H9 (cell line): ENCODE measurements at regions not wholly inside any gene's neighbourhood (a gene's known extent, or its start where the extent isn't known, plus 50 kb on each side); places are given as distances from the start of the nearest gene placed in this dataset.

Experiments used
- DNase-seq: peaks from one replicate; pipeline ENCODE4 v3.0.0-alpha.2; 2017
- H2AFZ ChIP-seq: one replicate; pipeline ENCODE4 v1.6.1; 2013; ENCODE audit warnings: mild to moderate bottlenecking, low read length, control low read depth, moderate library complexity
- H2AK5ac ChIP-seq: 2 replicates; pipeline ENCODE4 v1.6.1; 2013; ENCODE audit warnings: low read length, control low read depth, mixed read lengths; ENCODE audit not compliant: insufficient read length
- H2BK120ac ChIP-seq: one replicate; pipeline ENCODE4 v1.6.1; 2013; ENCODE audit warnings: low read depth, mild to moderate bottlenecking, low read length, control low read depth, inconsistent platforms; ENCODE audit not compliant: poor library complexity, severe bottlenecking
- H2BK12ac ChIP-seq: 2 replicates; pipeline ENCODE4 v1.6.1; 2013; ENCODE audit warnings: low read length, control low read depth, mixed read lengths, low read depth; ENCODE audit not compliant: insufficient read length
- H2BK15ac ChIP-seq: 2 replicates; pipeline ENCODE4 v1.6.1; 2013; ENCODE audit warnings: low read depth, low read length, control low read depth
- H2BK20ac ChIP-seq: one replicate; pipeline ENCODE4 v1.6.1; 2013; ENCODE audit warnings: low read depth, mild to moderate bottlenecking, low read length, control low read depth, inconsistent platforms; ENCODE audit not compliant: poor library complexity, severe bottlenecking
- H2BK5ac ChIP-seq: 2 replicates; pipeline ENCODE4 v1.6.1; 2013; ENCODE audit warnings: low read length, control low read depth, mixed read lengths; ENCODE audit not compliant: insufficient read length
- H3K14ac ChIP-seq: 2 replicates; pipeline ENCODE4 v1.6.1; 2013; ENCODE audit warnings: low read length, control low read depth; ENCODE audit not compliant: insufficient read depth
- H3K18ac ChIP-seq: 2 replicates; pipeline ENCODE4 v1.6.1; 2013; ENCODE audit warnings: low read depth, mild to moderate bottlenecking, mixed read lengths, low read length, control low read depth; ENCODE audit not compliant: insufficient read length
- H3K23ac ChIP-seq: 2 replicates; pipeline ENCODE4 v1.6.1; 2013; ENCODE audit warnings: low read length, control low read depth, mixed read lengths, low read depth; ENCODE audit not compliant: insufficient read length
- H3K23me2 ChIP-seq: 2 replicates; pipeline ENCODE4 v1.6.1; 2013; ENCODE audit warnings: low read depth, mild to moderate bottlenecking, mixed read lengths, low read length, control low read depth; ENCODE audit not compliant: insufficient read length, poor library complexity, severe bottlenecking
- H3K27ac ChIP-seq: 2 replicates; pipeline ENCODE4 v1.5.1; 2013; ENCODE audit warnings: low read length, control low read depth, mixed read lengths, low read depth; ENCODE audit not compliant: insufficient read length
- H3K27me3 ChIP-seq: 2 replicates; pipeline ENCODE4 v1.6.1; 2013; ENCODE audit warnings: low read length, control low read depth, inconsistent platforms; ENCODE audit not compliant: insufficient read depth
- H3K4ac ChIP-seq: 2 replicates; pipeline ENCODE4 v1.6.1; 2013; ENCODE audit warnings: low read depth, mild to moderate bottlenecking, control low read depth, inconsistent platforms, low read length, moderate library complexity
- H3K4me1 ChIP-seq: 2 replicates; pipeline ENCODE4 v1.6.1; 2013; ENCODE audit warnings: low read length, control low read depth, inconsistent platforms; ENCODE audit not compliant: insufficient read depth
- H3K4me2 ChIP-seq: 2 replicates; pipeline ENCODE4 v1.6.1; 2013; ENCODE audit warnings: low read length, control low read depth, mixed read lengths; ENCODE audit not compliant: insufficient read length, insufficient read depth
- H3K56ac ChIP-seq: 2 replicates; pipeline ENCODE4 v1.6.1; 2013; ENCODE audit warnings: low read depth, mild to moderate bottlenecking, mixed read lengths, low read length, control low read depth; ENCODE audit not compliant: insufficient read length
- H3K79me1 ChIP-seq: 2 replicates; pipeline ENCODE4 v1.6.1; 2013; ENCODE audit warnings: low read depth, mild to moderate bottlenecking, moderate library complexity, low read length, control low read depth, inconsistent platforms; ENCODE audit not compliant: insufficient read depth, poor library complexity, severe bottlenecking
- H3K79me2 ChIP-seq: 2 replicates; pipeline ENCODE4 v1.6.1; 2013; ENCODE audit warnings: low read length, control low read depth, inconsistent platforms; ENCODE audit not compliant: insufficient read depth
- H3K9ac ChIP-seq: 2 replicates; pipeline ENCODE4 v1.6.1; 2013; ENCODE audit warnings: low read length, control low read depth, mixed read lengths; ENCODE audit not compliant: insufficient read length; ENCODE audit errors: extremely low read depth
- H3K9me3 ChIP-seq: one replicate; pipeline ENCODE4 v1.6.1; 2013; ENCODE audit warnings: low read depth, low read length, inconsistent platforms; ENCODE audit not compliant: control insufficient read depth
- H3T11ph ChIP-seq: one replicate; pipeline ENCODE4 v1.6.1; 2013; ENCODE audit warnings: mild to moderate bottlenecking, low read length, control low read depth, inconsistent platforms
- H4K20me1 ChIP-seq: one replicate; pipeline ENCODE4 v1.6.1; 2013; ENCODE audit not compliant: control insufficient read depth, insufficient read length, insufficient read depth
- H4K5ac ChIP-seq: 2 replicates; pipeline ENCODE4 v1.6.1; 2013; ENCODE audit warnings: low read depth, mild to moderate bottlenecking, mixed read lengths, low read length, control low read depth; ENCODE audit not compliant: insufficient read length
- H4K8ac ChIP-seq: replicated peaks from 2 replicates; pipeline ENCODE4 v1.6.1; 2013; ENCODE audit warnings: low read length, control low read depth, mixed read lengths, low read depth; ENCODE audit not compliant: insufficient read length
- H4K91ac ChIP-seq: 2 replicates; pipeline ENCODE4 v1.6.1; 2013; ENCODE audit warnings: low read depth, mild to moderate bottlenecking, moderate library complexity, mixed read lengths, low read length, control low read depth; ENCODE audit not compliant: insufficient read length
- H3K27ac Mint-ChIP-seq, 3 experiments: 2 replicates in 2 of 3; 3 replicates in 1 of 3; pipeline ENCODE4 v1.8.0; 2020 to 2021; ENCODE audit warnings: mixed read lengths in 3 of 3, mild to moderate bottlenecking in 1 of 3, moderate library complexity in 1 of 3
- H3K27me3 Mint-ChIP-seq: 2 replicates; pipeline ENCODE4 v1.8.0; 2021; ENCODE audit warnings: low read depth, mild to moderate bottlenecking, moderate library complexity, mixed read lengths
- H3K36me3 Mint-ChIP-seq, 3 experiments: 2 replicates in 2 of 3; 3 replicates in 1 of 3; pipeline ENCODE4 v1.8.0; 2020 to 2021; ENCODE audit warnings: low read depth in 3 of 3, mixed read lengths in 3 of 3; ENCODE audit not compliant: insufficient read depth in 1 of 3
- H3K4me1 Mint-ChIP-seq, 2 experiments: 2 replicates each; pipeline ENCODE4 v1.8.0; 2020; ENCODE audit warnings: mixed read lengths in 2 of 2
- H3K4me3 Mint-ChIP-seq, 2 experiments: 2 replicates in 1 of 2; 3 replicates in 1 of 2; pipeline ENCODE4 v1.8.0; 2020 to 2021; ENCODE audit warnings: mild to moderate bottlenecking in 2 of 2, mixed read lengths in 2 of 2, moderate library complexity in 1 of 2
- H3K9me3 Mint-ChIP-seq, 2 experiments: 2 replicates in 1 of 2; 3 replicates in 1 of 2; pipeline ENCODE4 v1.8.0; 2020; ENCODE audit warnings: mild to moderate bottlenecking in 2 of 2, mixed read lengths in 2 of 2, moderate library complexity in 1 of 2
- WGBS: extraction: QIAGEN DNeasy Blood & Tissue Kit; methylation state at CpG from one replicate; pipeline ENCODE4 v1.1.7; 2013; ENCODE audit warnings: missing lambda C conversion rate, low lambda C conversion rate, mixed read lengths; ENCODE audit not compliant: insufficient read length; ENCODE audit errors: extremely low coverage; 5-methylcytosine and 5-hydroxymethylcytosine counted together
- TF ChIP-seq, protein P1 (sequence below): fragments of 200-600 bp; sonication (generic); conservative IDR thresholded peaks from 3 replicates; pipeline ENCODE4 v1.8.0; 2021; ENCODE audit warnings: antibody characterized with exemption, mild to moderate bottlenecking

DNA sequence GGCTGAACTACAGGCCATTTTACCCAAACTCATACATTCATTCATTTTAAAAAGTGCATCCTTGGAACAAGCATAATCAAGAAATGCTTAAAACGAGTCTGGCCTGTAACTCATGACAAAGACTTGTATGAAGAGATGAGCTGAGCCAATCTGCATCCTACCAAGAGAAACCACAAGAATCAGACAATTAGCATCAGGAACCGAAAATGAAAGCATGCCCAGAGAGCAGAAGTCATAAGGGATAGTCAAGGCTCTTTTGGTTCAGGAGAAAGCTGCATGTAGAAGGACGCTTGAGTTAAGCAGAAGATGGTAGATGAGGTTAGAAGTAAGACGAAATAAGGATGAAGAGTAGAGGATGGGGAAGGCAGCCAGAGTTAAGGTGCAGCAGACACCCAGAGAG, 137.0 kb upstream of the CTNNA2 start:
- H2AK5ac ChIP-seq, result no peak overlapping the region
- no peak overlapping the region for H2BK12ac ChIP-seq
- H4K20me1 ChIP-seq, result no peaks in the 10 kb centered on the region
- no peak for DNase-seq
- H2AFZ ChIP-seq, result no peak overlapping the region
- H3K14ac ChIP-seq, result no peak overlapping the region
- Mint-ChIP-seq H3K27ac (no peak overlapping the region), H3K27me3 (peaks cover 10% of the 10 kb centered on the region), H3K4me3 (no peak overlapping the region), H3K4me1 (peaks cover 39 to 40% of the 10 kb centered on the region in 2 experiments), H3K9me3 (no peaks in the 10 kb centered on the region), H3K36me3 (no peaks in the 10 kb centered on the region)
- no peak overlapping the region for H3K9ac ChIP-seq
- no peaks in the 10 kb centered on the region for H3K23me2 ChIP-seq
- no peaks in the 10 kb centered on the region; the same call in 1 of the 2 replicates for H3K27me3 ChIP-seq
- H3K79me1 ChIP-seq, result no peaks in the 10 kb centered on the region
- H3K27ac ChIP-seq, result no peak overlapping the region
- no CpG with 5 or more reads among the region's 4 CpGs for WGBS
- no peak overlapping the region for H3K18ac ChIP-seq
- H2BK20ac ChIP-seq, result no peak overlapping the region
- no peaks in the 10 kb centered on the region for H3K79me2 ChIP-seq
- no peak overlapping the region for H3K4ac ChIP-seq
- no peak overlapping the region for H4K8ac ChIP-seq
- no peak overlapping the region for H2BK120ac ChIP-seq
- no peak overlapping the region for H3K23ac ChIP-seq
- no peak overlapping the region for H2BK5ac ChIP-seq
- TF ChIP-seq, protein P1, sequence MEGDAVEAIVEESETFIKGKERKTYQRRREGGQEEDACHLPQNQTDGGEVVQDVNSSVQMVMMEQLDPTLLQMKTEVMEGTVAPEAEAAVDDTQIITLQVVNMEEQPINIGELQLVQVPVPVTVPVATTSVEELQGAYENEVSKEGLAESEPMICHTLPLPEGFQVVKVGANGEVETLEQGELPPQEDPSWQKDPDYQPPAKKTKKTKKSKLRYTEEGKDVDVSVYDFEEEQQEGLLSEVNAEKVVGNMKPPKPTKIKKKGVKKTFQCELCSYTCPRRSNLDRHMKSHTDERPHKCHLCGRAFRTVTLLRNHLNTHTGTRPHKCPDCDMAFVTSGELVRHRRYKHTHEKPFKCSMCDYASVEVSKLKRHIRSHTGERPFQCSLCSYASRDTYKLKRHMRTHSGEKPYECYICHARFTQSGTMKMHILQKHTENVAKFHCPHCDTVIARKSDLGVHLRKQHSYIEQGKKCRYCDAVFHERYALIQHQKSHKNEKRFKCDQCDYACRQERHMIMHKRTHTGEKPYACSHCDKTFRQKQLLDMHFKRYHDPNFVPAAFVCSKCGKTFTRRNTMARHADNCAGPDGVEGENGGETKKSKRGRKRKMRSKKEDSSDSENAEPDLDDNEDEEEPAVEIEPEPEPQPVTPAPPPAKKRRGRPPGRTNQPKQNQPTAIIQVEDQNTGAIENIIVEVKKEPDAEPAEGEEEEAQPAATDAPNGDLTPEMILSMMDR, result no peak
- H3K4me2 ChIP-seq, result no peak overlapping the region
- H3K56ac ChIP-seq, result no peak overlapping the region
- H2BK15ac ChIP-seq, result no peak overlapping the region
- H3T11ph ChIP-seq, result no peak overlapping the region
- peaks cover 6% of the 10 kb centered on the region; the same call in 1 of the 2 replicates for H3K4me1 ChIP-seq
- no peak overlapping the region for H4K91ac ChIP-seq
- no peak overlapping the region for H4K5ac ChIP-seq
- no peaks in the 10 kb centered on the region for H3K9me3 ChIP-seq
